Retina (tissue), 1 donor: ENCODE measurements at regions not wholly inside any gene's neighbourhood (a gene's known extent, or its start where the extent isn't known, plus 50 kb on each side); places are given as distances from the start of the nearest gene placed in this dataset.

Source experiments
- DNase-seq: peaks from one replicate; pipeline ENCODE4 v3.0.0-alpha.2; 2016

DNA sequence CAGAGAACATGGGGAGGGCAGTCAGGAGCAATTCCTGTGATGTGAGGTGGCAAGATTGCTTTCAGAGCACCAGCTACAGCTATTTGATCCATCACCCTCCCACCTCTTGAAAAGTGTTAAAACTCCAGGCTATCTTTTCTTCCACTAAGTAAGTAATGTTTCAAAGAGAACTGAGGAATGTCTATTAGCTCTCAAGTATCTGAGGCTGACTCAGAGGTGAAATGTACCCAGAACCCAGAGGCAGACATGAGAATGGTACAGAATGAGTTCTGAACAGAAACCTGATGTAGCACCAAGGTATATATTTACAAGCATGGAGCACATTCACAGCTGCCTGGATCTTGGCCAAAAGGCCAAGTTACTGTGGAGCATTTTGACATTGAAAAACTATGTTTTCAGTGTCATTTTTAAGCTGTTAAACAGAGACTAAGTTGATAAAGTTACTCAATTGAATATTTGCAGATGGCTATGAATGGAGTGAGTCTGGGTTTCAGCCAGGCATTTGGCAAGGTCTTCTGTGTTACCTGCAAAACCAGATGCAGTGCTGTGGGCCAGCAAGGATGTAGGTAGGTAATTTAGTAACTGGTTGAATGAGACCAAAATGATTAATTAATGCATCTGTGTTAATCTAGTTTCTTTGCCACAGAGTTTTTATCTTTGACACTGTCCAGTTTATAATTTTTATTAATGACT is 227.7 kb upstream of the CD96 start:
- DNase-seq: no peak

DNA sequence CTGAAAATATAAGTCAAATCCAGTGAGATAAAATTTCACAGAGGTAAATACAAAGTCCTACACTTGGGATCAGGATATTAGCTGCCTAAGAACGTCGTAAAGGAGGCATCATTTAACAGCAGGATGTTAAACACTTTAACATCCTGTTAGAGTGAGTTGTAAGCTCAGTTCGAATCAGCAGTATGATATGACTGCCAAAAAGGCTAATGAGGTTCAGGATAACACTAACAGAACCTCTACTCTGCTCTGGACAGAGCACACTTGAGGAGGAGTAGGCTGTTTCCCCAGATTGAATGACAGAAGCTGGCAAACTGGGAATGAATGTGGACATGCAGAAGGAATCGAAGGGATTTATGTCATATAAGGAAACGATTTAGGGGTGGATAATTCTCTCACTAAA is 227.1 kb upstream of the CD96 start:
- no peak for DNase-seq

DNA sequence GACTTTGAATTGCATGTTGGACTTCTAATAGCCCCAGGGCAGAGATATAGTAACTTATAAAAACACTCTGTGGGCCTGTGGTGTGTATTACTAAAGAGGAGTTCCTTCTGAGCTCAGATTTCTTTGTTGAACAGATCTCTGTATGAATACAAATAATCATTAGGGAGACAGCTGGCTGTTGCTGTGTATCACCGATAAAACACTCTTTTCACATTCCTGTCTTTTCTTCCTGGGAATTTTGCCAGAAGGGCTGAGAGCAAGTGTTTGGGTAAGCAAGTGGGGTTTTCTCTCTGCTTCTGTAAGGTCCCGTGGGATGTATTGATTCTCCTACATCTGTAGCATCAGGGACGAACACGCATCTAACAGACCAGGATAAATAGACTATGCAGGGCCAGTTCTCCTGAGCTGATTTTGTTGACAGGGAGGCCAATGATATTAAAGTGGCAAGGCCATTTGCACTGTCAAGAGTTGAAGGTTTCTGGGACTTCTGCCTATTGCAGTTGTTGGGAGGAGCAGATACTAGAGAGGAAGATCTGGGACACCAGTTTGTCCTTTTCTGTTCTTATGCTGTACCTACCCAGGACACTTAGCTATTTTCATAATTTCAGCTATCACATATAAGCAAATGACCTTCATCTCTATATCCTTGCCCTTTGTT is 225.9 kb upstream of the CD96 start:
- peak; percentile 27 for DNase-seq

DNA sequence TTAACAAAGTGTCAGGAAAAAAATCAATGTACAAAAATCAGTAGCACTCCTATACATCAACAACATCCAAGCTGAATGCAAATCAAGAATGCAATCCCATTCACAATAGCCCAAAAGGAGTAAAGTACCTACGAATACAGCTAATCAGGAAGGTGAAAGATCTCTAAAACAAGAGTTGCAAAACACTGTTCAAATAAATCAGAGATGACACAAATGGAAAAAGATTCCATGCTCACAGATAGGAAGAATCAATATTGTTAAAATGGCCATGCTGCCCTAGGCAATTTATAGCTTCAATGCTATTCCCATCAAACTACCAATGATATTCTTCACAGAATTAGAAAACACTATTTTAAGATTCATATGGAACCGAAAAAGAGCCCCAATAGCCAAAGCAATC is 223.7 kb upstream of the CD96 start:
- no peak for DNase-seq

DNA sequence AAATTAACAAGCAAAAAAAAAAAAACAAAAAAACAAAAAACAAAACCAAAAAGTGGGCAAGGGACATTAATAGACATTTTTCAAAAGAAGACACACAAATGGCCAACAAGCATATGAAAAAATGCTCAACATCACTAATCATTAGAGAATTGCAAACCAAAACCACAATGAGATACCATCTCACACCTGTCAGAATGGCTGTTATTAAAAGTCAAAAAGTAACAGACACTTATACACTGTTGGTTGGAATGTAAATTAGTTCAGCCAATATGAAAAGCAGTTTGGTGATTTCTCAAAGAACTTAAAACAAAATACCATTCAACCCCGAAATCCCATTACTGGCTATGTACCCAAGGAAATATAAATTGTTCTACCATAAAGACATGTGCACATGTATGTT is 222.4 kb upstream of the CD96 start:
- no peak for DNase-seq

DNA sequence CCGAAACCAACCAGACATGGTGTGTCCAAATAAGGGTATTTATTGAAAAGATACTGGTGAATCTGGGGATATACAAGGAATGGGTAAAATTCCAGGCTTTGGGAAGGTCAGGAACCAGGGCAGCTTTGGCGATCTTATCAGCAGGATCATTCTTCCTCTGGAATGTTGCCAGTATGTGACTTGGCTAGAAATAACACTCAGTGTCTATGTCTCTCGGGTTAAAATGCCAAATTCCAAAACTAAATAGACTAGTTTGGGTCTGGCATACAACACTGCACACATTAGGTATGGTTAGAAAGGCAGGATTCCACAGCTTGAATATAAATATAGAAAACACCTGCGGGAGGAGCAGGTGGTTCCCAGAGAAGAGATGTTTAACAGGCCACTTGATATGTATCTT is 220.2 kb upstream of the CD96 start:
- no peak for DNase-seq

DNA sequence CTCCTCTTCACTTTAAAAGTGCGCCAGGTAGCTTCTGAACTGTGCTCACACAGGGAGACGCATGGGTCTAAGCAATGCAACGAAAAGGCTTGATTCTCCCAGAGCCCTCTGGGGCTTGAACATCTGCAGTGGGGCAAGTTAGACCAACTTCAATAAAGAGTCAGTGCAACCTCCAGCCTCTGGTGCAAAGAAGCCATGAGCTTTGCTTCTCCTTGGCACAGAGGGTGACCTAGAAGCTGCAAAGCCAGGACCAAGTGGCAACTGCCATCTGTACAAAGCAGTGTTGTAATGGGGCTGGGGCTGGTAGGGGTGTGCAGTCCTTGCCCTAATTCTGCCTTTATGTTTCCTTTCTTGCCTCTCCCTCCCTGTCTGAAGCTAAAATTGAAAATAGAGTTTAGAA is 219.0 kb upstream of the CD96 start:
- DNase-seq: no peak

DNA sequence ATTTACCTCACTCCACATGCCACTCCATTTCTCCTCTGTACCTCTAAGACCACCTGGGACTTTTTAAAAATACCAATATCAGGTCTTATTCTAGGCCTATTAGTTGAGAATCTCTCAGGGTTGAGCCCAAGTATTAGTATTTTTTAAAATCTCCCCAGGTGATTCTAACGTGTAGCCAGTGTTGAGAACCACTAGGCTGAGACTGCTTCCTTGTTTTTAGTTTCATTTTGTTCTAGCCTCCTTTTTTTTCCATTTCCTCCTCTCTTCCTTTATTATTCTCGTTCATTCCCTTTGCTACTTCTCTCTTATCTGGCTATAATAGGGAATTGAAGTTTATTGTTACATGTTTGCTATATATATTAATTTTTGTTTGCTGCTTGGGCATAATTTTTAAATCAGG is 217.8 kb upstream of the CD96 start:
- DNase-seq: no peak

DNA sequence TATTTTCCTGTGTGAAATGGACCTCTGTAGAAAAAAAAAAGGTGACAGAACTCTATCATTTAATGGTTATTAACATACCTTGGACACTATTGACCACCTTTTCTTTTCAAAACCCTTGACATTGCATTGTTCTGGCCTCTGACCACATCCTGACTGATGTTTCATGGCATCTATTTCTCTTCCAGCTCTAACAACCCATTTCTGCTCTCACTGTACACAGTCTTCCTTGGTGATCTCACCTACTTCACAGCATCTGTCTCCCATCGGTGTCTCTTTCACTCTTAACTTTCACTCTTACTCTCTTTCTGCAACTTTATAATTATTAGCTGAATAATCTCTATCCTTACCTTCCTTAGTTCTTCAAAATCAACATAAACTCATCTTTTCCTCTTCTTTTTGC is 217.4 kb upstream of the CD96 start:
- no peak for DNase-seq

DNA sequence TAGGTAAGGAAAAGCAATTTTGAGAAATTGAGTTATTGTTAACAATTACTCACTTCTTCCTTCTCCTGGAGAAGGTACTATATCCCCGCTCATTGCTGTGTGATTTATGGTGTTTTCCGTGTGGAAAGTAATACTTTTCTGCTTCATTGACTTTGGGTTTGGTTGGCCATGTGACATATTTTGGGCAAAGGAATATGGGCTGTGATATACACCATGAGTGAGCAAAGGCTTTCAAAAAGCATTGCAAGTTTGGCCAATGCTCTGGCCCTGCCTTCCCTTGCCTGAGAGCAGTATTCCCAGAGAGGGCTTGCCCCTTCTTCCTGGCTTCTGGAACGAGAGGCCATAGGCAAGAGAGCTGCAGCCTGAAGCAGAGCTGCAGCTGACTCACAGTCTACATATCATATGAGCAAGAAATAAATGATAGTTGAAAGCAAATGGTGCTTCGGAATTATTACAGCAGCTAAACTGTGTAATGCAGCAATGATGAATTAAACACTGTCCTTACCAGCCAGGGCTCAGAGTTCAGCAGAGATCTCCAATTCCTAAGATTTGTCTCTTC is 216.8 kb upstream of the CD96 start:
- no peak for DNase-seq

DNA sequence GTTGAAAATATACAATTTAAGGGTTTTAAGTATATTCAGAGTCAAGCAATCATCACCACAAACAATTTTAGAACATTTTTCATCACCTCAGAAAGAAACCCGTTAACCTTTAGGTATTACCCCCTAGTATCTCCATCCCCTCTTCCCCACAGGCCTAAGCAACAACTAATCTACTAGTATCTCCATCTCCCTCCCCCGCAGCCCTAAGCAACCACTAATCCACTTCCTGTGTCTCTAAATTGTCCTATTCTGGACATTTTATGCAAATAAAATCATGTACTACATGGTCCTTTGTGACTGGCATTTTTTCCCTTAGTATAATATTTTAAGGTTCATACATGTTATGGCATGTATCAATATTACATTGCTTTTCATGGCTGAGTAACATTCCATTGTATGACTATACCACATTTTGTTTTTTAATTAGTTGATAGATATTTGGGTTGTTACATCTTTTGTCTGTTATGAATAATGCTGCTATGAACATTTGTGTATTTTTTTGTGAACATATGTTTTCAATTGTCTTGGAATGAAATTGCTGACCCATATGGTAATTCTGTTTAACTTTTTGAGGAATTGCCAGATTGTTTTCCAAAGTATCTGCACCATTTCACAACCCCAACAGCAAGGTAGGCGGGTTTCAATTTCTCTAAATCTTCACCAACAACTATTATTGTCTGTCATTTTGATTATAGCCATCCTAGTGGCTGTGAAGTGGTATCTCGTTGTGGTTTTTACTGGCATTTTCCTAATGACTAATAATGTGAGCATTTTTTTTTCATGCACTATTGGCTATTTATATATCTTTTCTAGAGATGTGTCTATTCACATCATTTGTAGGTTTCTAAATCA is 215.6 kb upstream of the CD96 start:
- no peak for DNase-seq

DNA sequence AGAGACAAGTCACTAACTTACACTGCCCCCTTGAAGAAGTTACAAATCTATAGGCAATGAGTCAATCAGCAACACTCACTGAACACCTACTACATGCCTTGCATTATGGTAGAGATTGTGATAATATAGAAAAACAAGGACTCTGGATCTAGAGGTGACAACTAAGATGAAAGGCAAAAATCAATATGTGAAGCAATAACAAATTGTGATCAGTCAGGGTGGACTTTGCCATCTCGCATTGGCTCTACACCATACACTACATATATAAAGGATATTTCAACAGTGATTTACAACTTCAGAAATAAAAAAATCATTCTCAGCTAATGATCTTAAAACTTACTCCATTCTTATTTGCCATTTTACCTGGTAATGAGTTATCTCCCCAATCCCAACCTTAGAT is 210.7 kb upstream of the CD96 start:
- DNase-seq: no peak

DNA sequence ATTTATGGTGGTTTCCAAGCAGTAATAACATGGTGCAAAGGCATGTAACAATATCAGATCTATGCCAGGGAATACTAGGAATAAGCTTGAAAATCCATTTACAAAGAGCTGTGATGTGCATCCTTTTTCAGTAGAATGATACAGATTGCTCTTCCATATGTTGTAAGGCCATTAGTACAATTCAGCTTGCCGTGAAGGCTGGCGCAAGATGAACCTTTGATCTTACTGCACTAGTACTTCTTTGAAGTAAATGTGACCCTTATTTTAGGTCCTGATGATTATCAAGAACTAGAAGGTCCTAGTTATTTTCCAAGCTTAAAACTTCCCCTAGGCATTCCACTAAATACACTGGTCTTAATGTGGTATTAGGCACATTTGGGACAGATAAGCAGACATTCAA is 210.1 kb upstream of the CD96 start:
- no peak for DNase-seq

DNA sequence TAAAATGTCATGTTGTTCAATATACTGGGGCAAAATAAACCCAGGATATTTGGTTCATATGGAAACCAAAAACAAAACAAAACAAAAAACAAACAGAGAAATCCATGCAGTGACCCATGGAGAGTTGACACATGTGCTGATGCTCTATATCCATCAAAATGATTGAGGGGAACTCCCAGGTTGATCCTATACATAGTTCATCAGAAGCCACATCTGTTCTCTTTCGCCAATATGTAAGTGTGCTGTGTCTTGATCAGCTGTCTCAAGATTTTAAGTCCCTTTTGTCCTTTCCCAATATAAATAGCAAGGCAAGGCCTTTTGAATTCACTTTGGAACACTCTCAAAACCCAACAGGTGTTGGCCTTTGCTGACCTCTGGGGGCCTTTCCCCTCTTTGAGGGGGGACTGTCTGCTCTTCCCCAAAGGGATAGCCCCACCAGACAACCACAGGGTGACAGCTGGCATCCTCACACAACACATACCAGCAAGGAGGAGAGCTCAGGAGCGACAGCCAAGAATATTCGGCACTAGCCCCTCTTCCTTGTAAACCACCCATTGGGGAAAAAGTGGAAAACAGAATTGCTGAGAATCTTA is 209.4 kb upstream of the CD96 start:
- no peak for DNase-seq

DNA sequence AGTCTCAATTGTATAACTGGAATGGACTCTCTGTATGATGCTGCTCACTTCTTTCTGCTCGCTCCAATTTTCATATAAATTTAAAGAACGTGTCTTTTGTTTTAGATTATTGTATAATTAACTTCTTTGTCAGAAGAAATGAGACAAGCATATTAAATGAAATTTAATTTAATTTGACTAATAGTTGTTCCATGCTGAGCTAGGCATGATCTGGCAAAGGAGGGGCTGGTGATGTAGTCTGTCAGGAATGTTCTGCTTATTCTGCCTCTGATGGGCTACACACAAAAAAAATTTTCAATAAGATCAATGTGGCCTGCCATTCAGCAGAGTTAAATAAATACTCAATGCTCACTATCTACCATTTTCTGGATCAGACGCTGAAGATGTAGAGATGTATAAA is 208.4 kb upstream of the CD96 start:
- no peak for DNase-seq

DNA sequence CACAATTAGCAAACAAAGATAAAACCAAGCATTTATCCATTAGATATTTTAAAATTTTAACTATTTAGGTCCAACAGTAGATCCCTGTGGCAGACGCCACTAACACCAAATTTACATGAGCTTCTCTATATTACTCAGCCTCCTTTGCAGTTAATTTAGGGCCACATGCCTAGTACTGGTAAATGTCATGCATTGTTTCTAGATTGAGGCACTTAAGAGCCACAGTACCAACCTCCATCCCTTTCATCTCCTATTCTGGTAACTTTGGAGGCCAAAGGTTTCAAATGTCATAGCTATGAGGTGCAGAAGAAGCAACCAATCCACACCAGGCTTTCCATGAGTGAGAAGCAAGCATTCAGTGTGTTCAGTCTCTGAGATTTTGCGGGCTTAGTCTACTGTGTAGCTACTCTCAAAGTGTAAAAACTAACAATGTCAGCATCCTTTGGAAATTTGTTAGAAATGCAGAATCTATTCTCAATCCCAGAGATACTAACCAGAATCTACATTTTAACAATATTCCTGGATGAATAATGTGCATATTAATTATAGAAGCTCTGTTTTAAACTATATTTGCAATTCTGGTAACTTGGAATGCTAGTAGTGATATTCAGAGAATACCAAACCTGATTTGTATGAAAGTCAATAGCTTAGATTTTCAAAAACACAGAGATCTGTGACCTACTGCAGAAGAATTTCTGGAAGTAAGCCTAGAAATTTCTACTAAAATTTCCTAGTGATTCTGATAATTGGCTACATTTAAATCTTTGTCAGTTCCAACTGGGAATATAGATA is 206.3 kb upstream of the CD96 start:
- DNase-seq: no peak

DNA sequence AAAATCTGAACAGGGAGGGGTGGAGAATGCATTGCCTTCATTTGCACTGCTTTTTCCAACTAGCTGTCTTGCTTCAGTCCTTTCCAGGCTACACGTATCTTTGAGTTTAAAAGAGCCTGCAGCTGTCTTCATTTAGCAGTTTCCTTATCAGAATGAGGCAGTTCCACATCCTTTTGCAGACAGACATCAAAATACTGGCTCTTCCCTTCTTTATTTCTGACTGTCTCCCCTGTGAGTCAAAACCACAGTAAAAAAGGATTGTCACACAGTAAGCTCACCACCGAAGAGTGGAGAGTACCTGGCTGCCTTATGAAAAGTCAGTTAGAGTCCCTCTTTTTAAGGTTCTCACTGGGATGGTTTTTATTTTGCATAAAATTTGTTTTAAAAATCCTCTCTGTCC is 205.5 kb upstream of the CD96 start:
- no peak for DNase-seq

DNA sequence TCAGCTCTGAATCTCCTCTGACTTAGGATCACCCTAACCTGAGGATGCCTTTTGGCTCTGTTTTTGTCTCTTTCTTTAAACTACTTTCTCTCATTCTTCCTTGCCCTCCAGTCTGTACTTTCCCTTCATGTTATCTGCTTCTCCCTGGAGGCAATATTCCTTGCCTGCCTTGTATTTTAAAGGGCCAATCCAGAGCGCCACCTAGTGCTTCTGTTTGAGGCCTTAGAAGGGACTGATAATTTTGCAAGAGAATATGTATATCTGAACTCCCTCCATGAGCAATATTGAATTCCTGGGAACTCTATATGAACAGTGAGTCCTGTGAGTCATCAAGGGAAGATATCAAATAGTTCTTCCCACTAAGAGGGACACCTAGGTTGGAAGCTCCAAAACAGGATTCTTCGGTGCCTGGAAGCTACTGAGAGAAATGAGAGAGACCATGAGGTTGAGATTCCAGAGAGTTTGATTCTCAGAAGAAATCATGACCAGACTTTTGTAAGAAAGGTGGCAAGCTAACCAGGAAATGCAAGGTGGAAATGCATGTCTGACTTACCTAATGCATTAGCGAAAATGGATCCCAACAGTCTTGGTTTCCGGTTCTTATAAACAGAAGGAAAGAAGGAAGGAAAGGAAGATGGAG is 203.8 kb upstream of the CD96 start:
- DNase-seq: peak; percentile 46

DNA sequence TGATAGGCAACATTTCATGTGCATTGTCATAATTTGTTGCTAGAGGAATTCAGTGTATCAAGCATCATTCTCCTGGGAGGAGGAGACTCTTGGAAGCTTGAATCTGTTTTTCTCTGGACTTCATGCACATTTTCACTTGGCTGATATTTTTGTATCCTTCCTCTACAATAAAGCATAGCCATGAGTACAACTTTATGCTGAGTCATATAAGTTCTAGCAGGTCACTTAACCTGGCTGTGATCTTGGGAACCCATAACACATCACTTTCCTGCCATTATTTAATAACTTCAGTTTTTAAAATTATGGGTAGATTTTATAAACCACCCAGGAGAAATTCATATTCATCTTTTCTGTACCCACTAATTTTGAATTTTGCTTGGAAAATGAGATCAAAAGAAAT is 203.0 kb upstream of the CD96 start:
- DNase-seq: no peak

DNA sequence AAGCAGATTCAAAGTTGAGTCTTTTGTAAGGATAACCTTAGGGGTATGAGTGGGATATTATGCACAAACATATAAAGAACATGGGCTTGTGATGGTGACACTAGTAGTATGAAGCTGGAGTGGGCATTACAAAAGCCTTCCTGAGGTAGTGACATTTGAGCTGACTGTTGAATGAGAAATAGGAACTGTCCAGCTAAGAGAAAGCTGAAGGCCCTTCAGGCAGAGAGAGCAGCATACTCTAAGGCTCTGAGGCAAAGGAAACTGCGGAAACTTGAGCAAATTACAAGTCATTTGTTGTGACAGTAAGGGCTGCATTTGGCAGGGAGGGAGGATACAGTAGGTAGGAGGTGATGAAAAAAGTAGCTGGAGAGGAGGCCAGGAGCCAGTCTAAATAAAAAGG is 190.7 kb upstream of the CD96 start:
- DNase-seq: no peak

DNA sequence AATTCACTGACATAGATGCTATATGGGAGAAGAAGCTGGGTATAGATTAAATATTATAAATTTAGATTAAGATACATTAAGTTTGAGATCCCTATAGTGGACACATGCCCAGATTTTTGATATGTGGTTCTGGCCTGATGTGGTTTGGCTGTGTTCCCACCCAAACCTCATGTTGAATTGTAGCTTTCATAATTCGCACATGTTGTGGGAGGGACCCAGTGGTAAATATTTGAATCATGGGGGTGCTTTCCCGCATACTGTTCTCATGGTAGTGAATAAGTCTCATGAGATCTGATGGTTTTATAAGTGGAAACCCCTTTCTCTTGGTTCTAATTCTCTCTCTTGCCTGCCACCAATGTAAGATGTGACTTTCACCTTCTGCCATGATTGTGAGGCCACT is 189.4 kb upstream of the CD96 start:
- no peak for DNase-seq
